WERI-Rb-1 (cell line): ENCODE measurements at regions not wholly inside any gene's neighbourhood (a gene's known extent, or its start where the extent isn't known, plus 50 kb on each side); places are given as distances from the start of the nearest gene placed in this dataset.
"Not testable (repeated sequence)": the region's sequence is repeated elsewhere in the genome, so short reads cannot be mapped to it uniquely, and the experiment has no call there.

Experiments used
- DNase-seq: peaks from one replicate; pipeline ENCODE4 v3.0.0-alpha.2; 2020
- H3K27ac ChIP-seq: fragments of 250-450 bp; sonication (Bioruptor Pico); 2 replicates; pipeline ENCODE4 v1.5.1; 2020; ENCODE audit warnings: mild to moderate bottlenecking, moderate library complexity
- H3K27me3 ChIP-seq: fragments of 250-450 bp; sonication (Bioruptor Pico); 2 replicates; pipeline ENCODE4 v1.5.1; 2021; ENCODE audit warnings: mild to moderate bottlenecking, low read depth, moderate library complexity; ENCODE audit not compliant: insufficient read depth, severe bottlenecking
- H3K36me3 ChIP-seq: fragments of 250-450 bp; sonication (Bioruptor Pico); 2 replicates; pipeline ENCODE4 v1.5.1; 2020; ENCODE audit warnings: mild to moderate bottlenecking, moderate library complexity
- H3K4me3 ChIP-seq: 2 replicates; pipeline ENCODE4 v1.5.1; 2011; ENCODE audit warnings: low read depth, mild to moderate bottlenecking, control low read depth, low read length
- H3K9me3 ChIP-seq: fragments of 250-450 bp; sonication (Bioruptor Pico); 2 replicates; pipeline ENCODE4 v1.5.1; 2021; ENCODE audit warnings: mild to moderate bottlenecking, moderate library complexity; ENCODE audit not compliant: severe bottlenecking
- TF ChIP-seq, protein P1 (sequence below): IDR thresholded peaks from 2 replicates; pipeline ENCODE4 v1.5.1; 2011; ENCODE audit warnings: low read depth, mild to moderate bottlenecking, control low read depth, inconsistent platforms, low read length

DNA sequence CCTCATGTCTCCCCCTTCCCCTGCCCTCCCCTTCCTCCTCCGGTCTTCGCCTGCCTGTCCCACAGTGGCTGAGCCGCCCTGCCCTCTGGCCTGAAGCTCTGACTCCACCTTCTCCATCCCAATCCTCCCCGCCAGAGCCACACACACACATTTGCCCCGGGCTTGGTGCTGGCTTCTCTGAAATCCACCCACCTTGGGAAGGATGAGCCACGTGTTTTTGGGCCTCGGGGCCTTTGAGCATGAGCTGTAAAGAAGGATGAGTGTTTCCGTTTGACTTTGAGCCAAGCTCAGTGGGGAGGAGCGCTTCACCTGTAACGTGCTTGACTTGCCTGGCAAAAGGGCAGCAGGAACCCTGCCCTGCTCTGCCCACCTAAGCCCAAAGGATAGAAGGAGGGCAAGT lies 295.1 kb downstream of the SIPA1L2 start:
- Histone ChIP-seq H3K27me3 (peaks cover 67% of the 10 kb centered on the region), H3K4me3 (no peak overlapping the region), H3K27ac (no peak overlapping the region), H3K9me3 (peaks cover 14% of the 10 kb centered on the region), H3K36me3 (no peaks in the 10 kb centered on the region)
- TF ChIP-seq, protein P1, sequence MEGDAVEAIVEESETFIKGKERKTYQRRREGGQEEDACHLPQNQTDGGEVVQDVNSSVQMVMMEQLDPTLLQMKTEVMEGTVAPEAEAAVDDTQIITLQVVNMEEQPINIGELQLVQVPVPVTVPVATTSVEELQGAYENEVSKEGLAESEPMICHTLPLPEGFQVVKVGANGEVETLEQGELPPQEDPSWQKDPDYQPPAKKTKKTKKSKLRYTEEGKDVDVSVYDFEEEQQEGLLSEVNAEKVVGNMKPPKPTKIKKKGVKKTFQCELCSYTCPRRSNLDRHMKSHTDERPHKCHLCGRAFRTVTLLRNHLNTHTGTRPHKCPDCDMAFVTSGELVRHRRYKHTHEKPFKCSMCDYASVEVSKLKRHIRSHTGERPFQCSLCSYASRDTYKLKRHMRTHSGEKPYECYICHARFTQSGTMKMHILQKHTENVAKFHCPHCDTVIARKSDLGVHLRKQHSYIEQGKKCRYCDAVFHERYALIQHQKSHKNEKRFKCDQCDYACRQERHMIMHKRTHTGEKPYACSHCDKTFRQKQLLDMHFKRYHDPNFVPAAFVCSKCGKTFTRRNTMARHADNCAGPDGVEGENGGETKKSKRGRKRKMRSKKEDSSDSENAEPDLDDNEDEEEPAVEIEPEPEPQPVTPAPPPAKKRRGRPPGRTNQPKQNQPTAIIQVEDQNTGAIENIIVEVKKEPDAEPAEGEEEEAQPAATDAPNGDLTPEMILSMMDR: no peak
- DNase-seq: no peak

DNA sequence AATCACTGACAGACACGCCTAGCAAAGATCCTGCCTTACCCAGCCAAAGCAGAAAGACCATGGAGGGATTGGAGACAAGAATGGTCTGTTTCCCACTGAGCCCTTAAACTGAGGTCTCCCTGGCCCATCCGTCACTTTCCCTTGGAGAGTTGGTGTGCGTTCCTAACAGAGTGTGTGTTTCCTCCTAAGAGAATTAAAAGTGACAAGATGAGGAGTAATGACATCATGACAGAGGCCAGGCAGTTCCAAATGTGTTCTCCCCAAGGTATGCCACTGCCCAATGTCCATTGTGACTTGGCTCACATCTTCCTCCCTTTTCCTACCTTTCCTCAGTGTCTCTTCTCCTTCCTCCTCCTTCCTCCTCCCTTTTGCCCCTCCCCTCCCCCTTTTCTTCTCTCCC lies 295.7 kb downstream of the SIPA1L2 start:
- H3K27me3 ChIP-seq: peaks cover 71% of the 10 kb centered on the region
- no peaks in the 10 kb centered on the region for H3K36me3 ChIP-seq
- H3K4me3 ChIP-seq: no peak overlapping the region
- no peak overlapping the region for H3K27ac ChIP-seq
- peaks cover 14% of the 10 kb centered on the region for H3K9me3 ChIP-seq
- DNase-seq: no peak
- TF ChIP-seq, protein P1: no peak

DNA sequence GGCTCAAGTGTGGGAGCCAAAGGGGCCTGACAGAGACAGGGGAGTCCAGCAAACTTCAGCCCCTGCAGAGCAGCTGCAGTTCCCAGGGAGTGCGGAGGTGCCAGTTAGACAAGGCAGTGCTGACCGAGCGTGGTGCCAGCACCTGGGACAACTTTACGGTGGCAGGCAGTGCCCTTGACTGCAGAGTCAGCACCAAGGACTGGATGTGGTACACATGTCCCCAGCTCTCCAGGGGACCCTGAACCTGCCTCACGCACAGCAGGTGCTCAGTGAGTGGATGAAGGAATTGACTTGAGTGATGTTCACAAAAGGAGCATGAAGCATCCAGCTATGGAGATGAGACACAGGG lies 296.5 kb downstream of the SIPA1L2 start:
- DNase-seq: no peak
- Histone ChIP-seq H3K36me3 (no peaks in the 10 kb centered on the region), H3K4me3 (no peak overlapping the region), H3K27me3 (peaks cover 69% of the 10 kb centered on the region), H3K27ac (no peak overlapping the region), H3K9me3 (peaks cover 14% of the 10 kb centered on the region)
- TF ChIP-seq, protein P1: no peak

DNA sequence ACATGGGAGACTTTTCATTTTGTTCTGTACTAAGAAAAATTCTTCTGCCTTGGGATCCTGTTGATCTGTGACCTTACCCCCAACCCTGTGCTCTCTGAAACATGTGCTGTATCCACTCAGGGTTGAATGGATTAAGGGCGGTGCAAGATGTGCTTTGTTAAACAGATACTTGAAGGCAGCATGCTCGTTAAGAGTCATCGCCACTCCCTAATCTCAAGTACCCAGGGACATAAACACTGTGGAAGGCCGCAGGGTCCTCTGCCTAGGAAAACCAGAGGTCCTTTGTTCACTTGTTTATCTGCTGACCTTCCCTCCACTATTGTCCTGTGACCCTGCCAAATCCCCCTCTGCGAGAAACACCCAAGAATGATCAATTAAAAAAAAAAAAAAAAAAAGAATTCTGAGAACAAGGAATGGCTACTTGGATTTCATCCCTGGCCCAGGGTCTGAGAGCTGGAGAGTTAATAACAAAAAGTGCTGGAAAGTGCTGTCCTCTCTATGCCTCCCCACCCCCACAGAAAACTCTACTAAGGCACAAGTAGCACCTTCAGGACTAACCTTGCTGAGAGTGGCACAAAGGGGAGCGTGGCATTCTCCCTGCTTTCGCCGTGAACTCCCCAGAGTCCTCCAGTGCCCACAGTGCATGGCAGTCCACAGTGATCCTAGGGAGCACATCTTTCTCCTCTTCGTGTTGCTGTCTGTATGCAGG lies 297.1 kb downstream of the SIPA1L2 start:
- not testable (repeated sequence) for H3K4me3 ChIP-seq, H3K36me3 ChIP-seq, DNase-seq, H3K27ac ChIP-seq
- H3K27me3 ChIP-seq: peaks cover 64% of the 10 kb centered on the region
- peaks cover 14% of the 10 kb centered on the region for H3K9me3 ChIP-seq

DNA sequence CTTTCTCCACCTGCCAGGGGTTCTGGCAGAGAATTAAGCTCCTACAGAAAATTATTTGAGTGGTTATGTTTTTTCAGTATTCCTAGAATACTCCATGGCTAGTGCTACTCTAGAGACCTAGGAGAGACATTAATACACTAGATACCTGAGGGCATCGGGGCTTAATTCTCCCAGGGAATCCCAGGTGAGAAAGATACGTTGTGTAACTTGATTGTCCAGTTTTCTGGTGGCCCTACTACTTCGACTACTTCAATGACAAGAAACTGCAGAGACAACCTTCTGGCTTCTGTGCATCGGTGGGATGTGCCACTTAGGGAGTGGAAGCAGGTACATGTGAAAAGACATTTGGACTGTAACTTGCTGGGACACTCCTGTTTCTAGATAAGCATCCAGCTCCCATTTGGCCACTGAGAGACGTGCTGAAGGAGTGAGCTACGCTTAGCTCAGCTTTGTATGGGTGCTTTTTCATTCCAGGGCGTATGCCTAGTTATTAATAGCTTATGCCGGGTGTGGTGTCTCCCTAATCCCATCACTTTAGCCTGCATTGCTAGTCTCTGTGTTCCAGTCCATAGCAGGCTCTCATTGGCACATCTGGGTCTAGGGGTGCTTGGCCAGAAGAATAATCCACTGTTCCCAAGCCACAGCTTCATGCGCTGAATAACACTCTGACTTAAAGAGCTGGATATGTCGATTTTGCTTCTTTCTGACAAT lies 300.7 kb downstream of the SIPA1L2 start:
- Histone ChIP-seq H3K4me3 (no peak overlapping the region), H3K9me3 (peaks cover 13% of the 10 kb centered on the region), H3K27ac (no peak overlapping the region), H3K27me3 (peaks cover 43% of the 10 kb centered on the region), H3K36me3 (no peaks in the 10 kb centered on the region)
- DNase-seq: no peak
- TF ChIP-seq, protein P1: no peak

DNA sequence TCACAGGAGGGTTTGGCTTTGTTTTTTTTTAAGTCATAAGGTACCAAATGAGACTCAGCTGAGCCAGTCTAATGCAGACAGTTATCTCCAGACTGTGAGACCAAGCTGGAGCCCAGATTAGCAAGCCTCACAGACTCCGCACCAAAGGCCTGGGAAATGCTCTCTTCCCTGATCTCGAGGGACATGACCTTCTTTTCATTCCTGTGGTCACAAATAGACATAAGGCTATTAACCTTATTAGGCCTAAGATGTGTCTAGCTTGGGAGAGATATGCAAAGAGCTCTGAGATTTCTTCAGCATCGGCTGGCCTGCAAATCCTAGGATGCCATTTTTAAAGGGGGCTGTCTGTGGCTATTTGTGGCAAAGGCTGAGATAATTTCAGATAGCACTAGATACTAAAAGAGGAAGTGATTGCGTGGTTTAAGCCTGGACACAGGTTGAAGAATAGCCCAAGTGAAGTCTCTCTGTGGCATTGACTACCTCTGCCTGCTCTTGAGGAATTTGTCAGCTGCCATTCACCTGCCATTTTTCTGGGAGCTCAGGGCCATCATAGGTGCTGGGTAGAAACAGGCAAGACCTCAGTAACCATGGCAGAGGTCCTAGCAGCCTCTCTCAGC lies 301.3 kb downstream of the SIPA1L2 start:
- TF ChIP-seq, protein P1: no peak
- DNase-seq: peak; percentile 89
- H3K36me3 ChIP-seq: no peaks in the 10 kb centered on the region

More for the DNA sequence above, 301.3 kb downstream of the SIPA1L2 start:
- Histone ChIP-seq H3K4me3 (no peak overlapping the region), H3K9me3 (peaks cover 8% of the 10 kb centered on the region), H3K27ac (no peak overlapping the region), H3K27me3 (peaks cover 43% of the 10 kb centered on the region)
